Fibroblast of lung (primary cell): ENCODE measurements at regions not wholly inside any gene's neighbourhood (a gene's known extent, or its start where the extent isn't known, plus 50 kb on each side); places are given as distances from the start of the nearest gene placed in this dataset.

Experiments used
- DNase-seq, 2 donors: peaks; one replicate each; pipeline versions ENCODE4 v3.0.0 to v3.0.0-alpha.2; 2010; ENCODE audit warnings: low read depth in 2 of 2
- H2AFZ ChIP-seq: 2 replicates; pipeline ENCODE4 v1.5.1; 2012; ENCODE audit warnings: low read length, control low read depth, inconsistent platforms
- H3K27ac ChIP-seq: 2 replicates; pipeline ENCODE4 v1.5.1; 2011; ENCODE audit warnings: low read length, control low read depth; ENCODE audit not compliant: insufficient read depth
- H3K27me3 ChIP-seq: 2 replicates; pipeline ENCODE4 v1.5.1; 2011; ENCODE audit warnings: mild to moderate bottlenecking, low read length; ENCODE audit not compliant: control insufficient read depth, insufficient read depth
- H3K36me3 ChIP-seq: 2 replicates; pipeline ENCODE4 v1.5.1; 2011; ENCODE audit warnings: low read length; ENCODE audit not compliant: control insufficient read depth, insufficient read depth
- H3K4me1 ChIP-seq: 2 replicates; pipeline ENCODE4 v1.5.1; 2011; ENCODE audit warnings: low read length; ENCODE audit not compliant: control insufficient read depth, insufficient read depth; ENCODE audit errors: extremely low read depth
- H3K4me2 ChIP-seq: 2 replicates; pipeline ENCODE4 v1.5.1; 2011; ENCODE audit warnings: low read length, control low read depth; ENCODE audit not compliant: insufficient read depth; ENCODE audit errors: extremely low read depth
- H3K4me3 ChIP-seq, 4 experiments: fragments of 200-600 bp in 1 of 4; sonication (generic) in 1 of 4; replicated peaks in 1 of 4; 2 replicates each; pipeline ENCODE4 v1.5.1; 2011 to 2016; ENCODE audit warnings: low read length in 4 of 4, low read depth in 3 of 4, mild to moderate bottlenecking in 3 of 4, control low read depth in 2 of 4, inconsistent platforms in 1 of 4, mixed read lengths in 1 of 4; ENCODE audit not compliant: insufficient read depth in 1 of 4; ENCODE audit errors: control extremely low read depth in 1 of 4
- H3K79me2 ChIP-seq: 2 replicates; pipeline ENCODE4 v1.5.1; 2012; ENCODE audit warnings: mild to moderate bottlenecking, low read length, inconsistent platforms; ENCODE audit not compliant: control insufficient read depth, insufficient read depth
- H3K9ac ChIP-seq: 2 replicates; pipeline ENCODE4 v1.5.1; 2011; ENCODE audit warnings: mild to moderate bottlenecking, low read length, control low read depth; ENCODE audit not compliant: insufficient read depth
- H3K9me3 ChIP-seq: 2 replicates; pipeline ENCODE4 v1.5.1; 2012; ENCODE audit warnings: low read depth, low read length; ENCODE audit not compliant: control insufficient read depth, insufficient read depth
- H4K20me1 ChIP-seq: 2 replicates; pipeline ENCODE4 v1.5.1; 2011; ENCODE audit warnings: low read length; ENCODE audit not compliant: control insufficient read depth, insufficient read depth; ENCODE audit errors: extremely low read depth
- EZH2 ChIP-seq: IDR thresholded peaks from 2 replicates; pipeline ENCODE4 v1.5.1; 2012; ENCODE audit warnings: low read length, control low read depth, mild to moderate bottlenecking; ENCODE audit errors: missing control alignments
- TF ChIP-seq, protein P1 (sequence below), 2 donors: IDR thresholded peaks in 1 of 2; conservative IDR thresholded peaks in 1 of 2; 1 replicate in 1 of 2; 2 replicates in 1 of 2; pipeline ENCODE4 v1.5.1; 2011 to 2012; ENCODE audit warnings: low read length in 2 of 2, control low read depth in 1 of 2, inconsistent platforms in 1 of 2, low read depth in 1 of 2, mild to moderate bottlenecking in 1 of 2

DNA sequence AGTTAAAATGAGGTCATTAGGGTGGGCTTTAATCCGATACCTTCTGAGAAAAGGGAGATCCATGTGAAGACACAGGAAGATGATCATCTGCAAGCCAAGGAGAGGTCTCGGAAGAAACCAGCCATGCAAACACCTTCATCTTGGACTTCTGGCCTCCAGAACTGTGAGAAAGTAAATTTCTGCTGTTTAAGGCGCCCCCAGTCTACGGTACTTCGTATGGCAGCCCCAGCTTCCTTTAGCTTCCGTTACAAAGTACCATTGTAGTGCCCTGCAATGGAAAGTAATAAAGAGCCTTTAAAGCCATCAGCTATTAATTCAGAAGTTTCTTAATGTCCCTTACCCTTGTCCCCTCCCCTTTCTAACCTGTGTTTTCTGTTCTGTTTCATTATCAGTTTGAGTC, 308.1 kb downstream of the AACS start:
- TF ChIP-seq, protein P1, sequence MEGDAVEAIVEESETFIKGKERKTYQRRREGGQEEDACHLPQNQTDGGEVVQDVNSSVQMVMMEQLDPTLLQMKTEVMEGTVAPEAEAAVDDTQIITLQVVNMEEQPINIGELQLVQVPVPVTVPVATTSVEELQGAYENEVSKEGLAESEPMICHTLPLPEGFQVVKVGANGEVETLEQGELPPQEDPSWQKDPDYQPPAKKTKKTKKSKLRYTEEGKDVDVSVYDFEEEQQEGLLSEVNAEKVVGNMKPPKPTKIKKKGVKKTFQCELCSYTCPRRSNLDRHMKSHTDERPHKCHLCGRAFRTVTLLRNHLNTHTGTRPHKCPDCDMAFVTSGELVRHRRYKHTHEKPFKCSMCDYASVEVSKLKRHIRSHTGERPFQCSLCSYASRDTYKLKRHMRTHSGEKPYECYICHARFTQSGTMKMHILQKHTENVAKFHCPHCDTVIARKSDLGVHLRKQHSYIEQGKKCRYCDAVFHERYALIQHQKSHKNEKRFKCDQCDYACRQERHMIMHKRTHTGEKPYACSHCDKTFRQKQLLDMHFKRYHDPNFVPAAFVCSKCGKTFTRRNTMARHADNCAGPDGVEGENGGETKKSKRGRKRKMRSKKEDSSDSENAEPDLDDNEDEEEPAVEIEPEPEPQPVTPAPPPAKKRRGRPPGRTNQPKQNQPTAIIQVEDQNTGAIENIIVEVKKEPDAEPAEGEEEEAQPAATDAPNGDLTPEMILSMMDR (conservative IDR thresholded peaks at IDR 0.05 in 1 of 2, IDR thresholded peaks at IDR 0.05 in 1 of 2; ENCODE audit: low read depth in 1 of 2, low read length in 2 of 2): no peak
- TF ChIP-seq EZH2: no peak
- H3K9me3 ChIP-seq: no peaks in the 10 kb centered on the region
- H3K27me3 ChIP-seq: no peaks in the 10 kb centered on the region
- no peak overlapping the region for H3K4me3 ChIP-seq
- DNase-seq: no peak
- H4K20me1 ChIP-seq: no peaks in the 10 kb centered on the region
- no peaks in the 10 kb centered on the region for H3K79me2 ChIP-seq
- H3K36me3 ChIP-seq: no peaks in the 10 kb centered on the region
- no peak overlapping the region for H3K27ac ChIP-seq
- no peak overlapping the region for H3K4me2 ChIP-seq
- no peaks in the 10 kb centered on the region for H3K4me1 ChIP-seq
- no peak overlapping the region for H3K9ac ChIP-seq
- no peak overlapping the region for H2AFZ ChIP-seq

DNA sequence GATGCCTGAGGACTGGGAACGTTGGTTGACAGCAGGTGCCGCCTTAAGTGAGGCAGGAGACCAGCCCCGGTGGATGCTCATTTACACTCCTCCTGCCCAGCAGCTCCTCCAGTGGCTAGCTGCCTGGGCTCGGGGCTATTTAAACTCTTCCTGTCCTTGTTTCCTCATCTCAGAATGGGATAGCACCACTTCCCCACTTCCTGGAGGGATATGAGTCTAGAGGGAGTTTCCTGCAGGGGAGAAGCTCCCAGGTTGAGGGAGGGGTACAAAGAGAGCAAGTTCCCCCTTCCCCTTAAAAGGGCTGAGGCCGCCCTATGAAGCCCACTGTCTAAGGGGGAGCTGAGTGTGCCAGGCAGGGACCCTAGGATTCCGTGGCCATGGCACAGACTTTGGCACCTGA, 311.2 kb downstream of the AACS start:
- H3K9ac ChIP-seq: no peak overlapping the region
- TF ChIP-seq, protein P1 (conservative IDR thresholded peaks at IDR 0.05 in 1 of 2, IDR thresholded peaks at IDR 0.05 in 1 of 2; ENCODE audit: low read depth in 1 of 2, low read length in 2 of 2): no peak
- TF ChIP-seq EZH2: no peak
- H4K20me1 ChIP-seq: no peaks in the 10 kb centered on the region
- no peaks in the 10 kb centered on the region for H3K27me3 ChIP-seq
- no peaks in the 10 kb centered on the region for H3K79me2 ChIP-seq
- no peaks in the 10 kb centered on the region for H3K36me3 ChIP-seq
- H2AFZ ChIP-seq: no peak overlapping the region
- H3K27ac ChIP-seq: no peak overlapping the region
- no peaks in the 10 kb centered on the region for H3K4me1 ChIP-seq
- H3K4me2 ChIP-seq: no peak overlapping the region
- DNase-seq: no peak
- no peak overlapping the region for H3K4me3 ChIP-seq
- no peaks in the 10 kb centered on the region for H3K9me3 ChIP-seq

DNA sequence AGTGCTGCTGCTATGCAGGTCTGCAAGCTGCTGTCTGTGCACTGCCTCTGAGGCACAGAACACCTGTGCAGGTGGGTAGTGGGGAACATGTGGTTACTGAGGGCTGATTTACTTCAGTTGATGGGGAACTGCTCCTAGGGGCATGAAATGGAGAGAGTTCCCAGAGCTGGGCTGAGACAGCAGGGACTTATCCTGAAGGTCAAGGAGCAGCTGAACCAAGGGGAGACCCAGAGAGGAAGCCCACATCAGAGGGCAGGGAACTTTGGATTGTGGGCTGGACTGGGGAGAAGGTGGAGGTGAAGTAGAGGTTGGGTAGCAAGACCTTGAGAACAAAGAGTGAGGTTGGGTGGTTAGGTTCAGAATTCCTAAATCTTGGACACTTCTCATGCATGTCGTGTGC, 311.9 kb downstream of the AACS start:
- DNase-seq: no peak
- Histone ChIP-seq H3K27me3 (no peaks in the 10 kb centered on the region), H3K4me3 (no peak overlapping the region), H3K36me3 (no peaks in the 10 kb centered on the region), H4K20me1 (no peaks in the 10 kb centered on the region), H3K9ac (no peak overlapping the region), H3K9me3 (no peaks in the 10 kb centered on the region), H3K27ac (no peak overlapping the region), H3K4me2 (no peak overlapping the region), H3K79me2 (no peaks in the 10 kb centered on the region), H3K4me1 (no peaks in the 10 kb centered on the region), H2AFZ (no peak overlapping the region)
- no peak for TF ChIP-seq EZH2
- TF ChIP-seq, protein P1 (conservative IDR thresholded peaks at IDR 0.05 in 1 of 2, IDR thresholded peaks at IDR 0.05 in 1 of 2; ENCODE audit: low read depth in 1 of 2, low read length in 2 of 2): no peak
